Activated CD8-positive, alpha-beta memory T cell treated with anti-CD3 and anti-CD28 coated beads for 48 hours (primary cell): ENCODE measurements at regions not wholly inside any gene's neighbourhood (a gene's known extent, or its start where the extent isn't known, plus 50 kb on each side); places are given as distances from the start of the nearest gene placed in this dataset.

ENCODE experiments used
- DNase-seq, 3 experiments: peaks; one replicate each; pipeline ENCODE4 v3.0.0-alpha.2; 2020; ENCODE audit warnings: low read depth in 2 of 3, low spot score in 2 of 3

DNA sequence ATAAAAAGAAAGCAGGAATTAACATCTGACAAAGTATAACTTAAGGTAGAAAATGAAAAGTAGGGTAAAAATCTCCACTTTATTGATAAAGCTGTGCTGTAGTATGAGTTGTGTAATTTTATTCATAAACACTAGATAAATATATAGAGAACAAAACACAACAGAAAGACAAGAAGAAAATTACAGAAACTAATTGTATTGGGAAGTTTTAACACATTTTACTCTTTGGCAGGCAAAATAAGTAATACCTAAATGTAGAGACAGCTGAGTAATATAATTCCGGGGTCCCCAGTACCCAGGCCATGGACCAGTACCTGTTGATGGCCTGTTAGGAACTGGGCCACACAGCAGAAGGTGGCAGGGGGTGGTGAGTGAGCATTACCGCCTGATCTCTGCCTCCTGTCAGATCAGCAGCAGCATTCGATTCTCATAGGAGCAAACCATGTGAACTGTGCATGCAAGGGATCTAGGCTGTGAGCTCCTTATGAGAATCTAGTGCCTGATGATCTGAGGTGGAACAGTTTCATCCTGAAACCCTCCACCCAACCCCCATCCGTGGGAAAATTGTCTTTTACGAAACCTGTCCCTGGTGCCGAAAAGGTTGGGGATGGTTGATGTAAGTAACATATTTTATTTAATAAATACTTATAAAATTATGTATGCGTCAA, 84.4 kb upstream of the ETV6 start:
- DNase-seq = no peak

DNA sequence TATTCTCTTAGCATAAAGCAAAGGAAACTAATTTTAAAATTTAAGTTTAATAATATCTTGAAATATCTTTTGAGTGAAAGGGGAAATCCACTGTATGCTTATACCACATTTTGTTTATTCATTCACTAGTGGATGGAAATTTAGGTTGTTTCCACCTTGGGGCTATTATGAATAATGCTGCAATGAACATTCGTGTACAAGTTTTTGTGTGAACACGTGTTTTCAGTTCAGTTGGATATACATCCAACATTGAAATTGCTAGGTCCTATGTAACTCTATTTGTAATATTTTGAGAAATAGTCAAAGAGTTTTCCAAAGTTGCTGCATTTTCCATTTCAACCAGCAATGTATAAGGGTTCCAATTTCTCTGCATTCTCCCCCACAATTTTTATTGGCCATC, 83.7 kb upstream of the ETV6 start:
- DNase-seq = no peak

GRCh38 chr12:11568155-11568761, 81.2 kb upstream of the ETV6 start:
- no peak for DNase-seq

DNA sequence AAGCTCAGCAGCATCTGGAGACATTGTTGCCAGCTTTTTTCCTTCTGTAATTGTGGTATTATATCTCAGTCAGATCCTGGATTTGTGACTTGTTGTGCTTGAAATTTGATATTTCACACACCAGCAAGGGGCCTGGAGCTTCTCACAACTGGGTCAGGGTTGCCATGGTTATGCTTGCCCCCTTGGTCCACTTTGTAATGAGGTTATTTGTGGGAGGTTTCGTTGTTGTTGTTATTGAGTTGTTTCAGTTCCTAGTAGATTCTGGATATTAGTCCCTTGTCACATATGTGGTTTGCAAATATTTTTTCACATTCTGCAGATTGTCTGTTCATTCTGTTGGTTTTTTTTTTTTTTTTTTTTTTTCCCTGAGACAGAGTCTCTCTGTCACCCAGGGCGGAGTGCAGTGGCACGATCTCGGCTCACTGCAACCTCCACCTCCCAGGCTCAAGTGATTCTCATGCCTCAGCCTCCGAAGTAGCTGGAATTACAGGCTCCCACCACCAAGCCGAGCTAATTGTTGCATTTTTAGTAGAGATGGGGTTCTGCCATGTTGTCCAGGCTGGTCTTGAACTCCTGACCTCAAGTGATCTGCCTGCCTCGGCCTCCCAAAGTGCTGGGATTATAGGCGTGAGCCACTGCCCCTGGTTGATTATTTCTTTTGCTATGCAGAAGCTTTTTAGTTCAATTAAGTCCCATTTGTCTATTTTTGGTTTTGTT, 80.6 kb upstream of the ETV6 start:
- no peak for DNase-seq

GRCh38 chr12:11569716-11570115, 79.8 kb upstream of the ETV6 start:
- no peak for DNase-seq

DNA sequence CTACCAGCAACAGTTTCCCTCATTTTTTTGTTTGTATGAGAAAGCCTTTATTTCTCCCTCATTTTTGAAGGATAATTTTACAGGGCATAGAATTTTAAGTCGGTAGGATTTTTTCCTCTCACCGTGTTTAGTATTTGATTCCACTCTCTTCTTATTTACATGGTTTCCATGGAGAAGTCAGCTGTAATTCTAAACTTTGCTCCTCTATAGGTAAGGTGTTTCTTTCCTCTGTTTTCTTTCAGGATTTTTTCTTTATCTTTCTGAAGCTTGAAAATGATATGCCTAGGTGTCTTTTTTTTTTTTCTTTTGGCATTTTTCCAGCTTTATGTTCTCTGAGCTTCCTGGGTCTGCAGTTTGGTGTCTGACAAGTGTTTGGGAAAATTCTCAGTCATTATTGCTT, 75.6 kb upstream of the ETV6 start:
- DNase-seq = no peak

DNA sequence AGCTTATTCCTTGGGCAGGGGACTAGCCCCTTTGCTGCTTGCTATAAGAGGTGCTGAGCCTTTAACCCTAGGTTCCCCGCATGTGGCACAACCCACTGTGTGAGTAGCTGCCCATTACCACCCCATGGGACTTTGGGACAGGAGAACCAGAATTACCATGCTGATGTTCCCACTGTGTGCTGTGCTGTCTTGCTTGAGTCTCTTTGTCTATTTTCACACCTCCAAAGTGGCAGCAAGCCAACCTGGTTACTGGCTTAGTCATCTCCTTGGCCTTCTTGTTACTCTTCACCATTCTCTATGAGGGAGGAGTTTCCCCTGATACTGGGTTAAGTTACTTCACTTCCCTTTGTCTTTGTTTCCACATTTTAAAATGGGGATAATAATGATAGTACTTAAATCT, 73.4 kb upstream of the ETV6 start:
- DNase-seq = no peak

DNA sequence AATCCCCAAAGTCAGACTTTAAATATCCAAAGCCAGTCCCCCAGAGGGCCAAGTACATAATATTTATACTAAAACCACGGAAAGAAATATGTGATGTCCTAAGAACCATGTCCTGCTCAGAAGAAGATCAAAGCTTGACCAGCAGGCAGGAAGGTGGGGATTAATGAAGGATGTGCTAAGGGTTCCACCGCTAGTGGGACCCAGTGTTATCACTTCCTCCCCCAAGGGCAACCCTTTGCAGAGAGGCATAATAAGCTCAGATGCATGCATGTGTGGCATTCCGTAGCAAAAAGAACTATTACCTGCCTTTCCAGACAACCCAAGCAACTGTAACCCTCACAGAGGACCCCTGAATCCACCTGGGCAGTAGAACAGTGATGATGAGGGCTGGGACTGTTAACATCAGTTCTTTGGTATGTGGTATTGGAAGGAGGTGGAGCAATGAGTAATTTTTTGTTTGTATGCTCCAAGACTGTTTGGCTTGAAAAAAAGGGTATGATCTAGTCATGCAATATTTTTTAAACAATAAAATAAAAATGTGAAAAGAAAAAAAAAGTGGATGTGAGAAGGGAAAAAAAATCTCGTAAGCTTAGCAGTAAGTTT, 71.7 kb upstream of the ETV6 start:
- DNase-seq = no peak

DNA sequence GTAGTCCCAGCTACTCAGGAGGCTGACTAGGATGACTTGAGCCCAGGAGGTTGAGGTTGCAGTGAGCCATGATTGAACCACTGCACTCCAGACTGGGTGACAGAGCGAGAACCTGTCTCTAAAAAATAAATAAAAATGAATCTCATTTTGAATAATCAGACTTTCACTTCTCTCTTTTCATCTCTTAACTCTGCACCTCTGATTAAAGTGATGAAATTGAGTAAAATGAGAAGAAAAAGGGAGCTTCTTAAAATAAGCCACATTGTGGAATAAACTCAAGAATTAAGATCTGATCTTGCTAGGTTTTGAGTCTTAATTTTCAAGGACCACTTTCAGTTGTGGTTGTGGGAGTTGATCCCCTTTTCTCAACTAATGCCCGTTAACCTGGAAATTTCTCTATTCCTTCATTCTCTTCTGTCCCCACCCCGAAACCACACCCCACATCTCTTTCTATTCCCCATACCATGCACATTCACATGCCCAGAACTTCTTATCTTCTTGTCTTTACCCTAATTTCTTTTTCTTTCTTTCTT, 70.9 kb upstream of the ETV6 start:
- no peak for DNase-seq

DNA sequence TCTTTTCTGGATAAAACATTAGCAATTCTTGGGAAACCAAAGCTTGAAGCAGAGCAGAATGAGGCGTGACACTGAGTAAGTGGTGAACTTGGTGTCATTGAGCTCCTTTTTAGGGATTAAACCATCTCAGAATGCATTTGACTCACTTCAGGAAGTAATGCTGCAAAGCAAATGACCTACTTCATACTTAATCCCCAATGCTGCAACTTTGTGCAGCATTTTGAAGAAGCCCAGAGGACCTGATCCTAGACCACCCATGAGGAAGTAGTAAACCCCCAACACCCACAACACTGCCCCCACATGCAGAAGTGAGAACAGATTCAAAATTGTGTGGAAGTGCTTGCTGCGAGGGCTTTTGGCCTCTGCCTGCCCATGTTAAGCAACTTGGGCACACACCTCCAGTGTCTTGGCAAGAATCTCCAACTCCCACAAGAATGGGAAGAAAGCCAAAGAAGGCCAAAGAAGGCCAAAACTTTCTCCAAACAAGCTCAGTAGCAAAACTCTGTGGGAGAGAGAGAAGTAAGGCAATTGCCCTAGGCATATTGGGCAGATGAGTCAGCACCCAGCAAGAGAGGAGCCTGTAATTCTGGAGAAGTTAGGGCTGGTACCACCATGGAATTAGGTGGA, 69.2 kb upstream of the ETV6 start:
- DNase-seq = no peak

DNA sequence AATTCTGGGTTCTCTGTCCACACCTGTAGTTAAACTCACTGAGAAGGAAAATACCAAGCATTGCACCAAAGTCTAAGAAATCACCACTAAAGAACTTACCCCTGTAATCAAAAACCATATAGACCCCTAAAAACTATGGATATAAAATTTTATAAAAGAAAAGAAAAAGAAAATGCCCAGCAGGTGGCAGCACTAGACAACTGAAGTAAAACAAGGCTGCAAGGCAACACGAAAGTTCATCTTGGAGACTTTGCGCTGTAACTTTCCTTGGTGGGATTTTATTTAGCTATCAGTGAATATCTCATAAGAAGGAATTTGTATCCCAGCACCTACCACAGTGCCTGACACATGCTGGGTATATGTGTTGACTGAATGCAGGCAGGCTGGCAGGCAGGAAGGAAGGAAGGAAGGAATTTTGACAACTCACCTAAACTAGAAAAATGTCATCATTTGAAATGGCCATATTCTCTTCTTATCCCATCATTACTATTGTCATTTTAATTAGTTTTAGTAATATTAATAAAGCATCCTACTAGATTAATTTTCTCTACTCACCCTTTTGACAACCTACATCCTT, 68.2 kb upstream of the ETV6 start:
- DNase-seq = peak in 2 of 3 experiments; percentile 25 to 58

- DNase-seq = no peak
Observed at GRCh38 chr12:11584221-11584855, 65.1 kb upstream of the ETV6 start.

DNA sequence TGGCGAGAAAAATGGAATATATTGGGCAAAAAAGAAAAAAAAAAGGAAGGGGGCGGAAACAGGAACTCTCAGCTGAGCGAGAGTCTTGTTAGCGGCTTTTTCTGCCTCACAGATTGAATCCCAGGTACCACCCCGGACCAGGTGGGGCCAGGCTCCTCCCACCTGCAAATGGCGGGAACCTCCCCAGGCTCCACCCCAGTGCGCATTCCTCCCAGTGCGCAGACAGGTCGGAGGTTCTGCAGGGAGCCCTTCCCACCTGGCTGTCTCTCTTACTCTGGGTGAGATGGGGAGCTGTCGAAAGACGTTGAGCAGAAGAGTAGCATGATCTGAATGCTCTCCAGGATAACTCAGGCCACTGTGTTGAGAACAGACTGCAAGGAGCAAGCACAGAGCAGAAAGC, 57.0 kb upstream of the ETV6 start:
- no peak for DNase-seq

- no peak for DNase-seq
Observed at GRCh38 chr12:11593013-11593412, 56.5 kb upstream of the ETV6 start.

GRCh38 chr12:11595080-11595479, 54.4 kb upstream of the ETV6 start:
- no peak for DNase-seq

DNA sequence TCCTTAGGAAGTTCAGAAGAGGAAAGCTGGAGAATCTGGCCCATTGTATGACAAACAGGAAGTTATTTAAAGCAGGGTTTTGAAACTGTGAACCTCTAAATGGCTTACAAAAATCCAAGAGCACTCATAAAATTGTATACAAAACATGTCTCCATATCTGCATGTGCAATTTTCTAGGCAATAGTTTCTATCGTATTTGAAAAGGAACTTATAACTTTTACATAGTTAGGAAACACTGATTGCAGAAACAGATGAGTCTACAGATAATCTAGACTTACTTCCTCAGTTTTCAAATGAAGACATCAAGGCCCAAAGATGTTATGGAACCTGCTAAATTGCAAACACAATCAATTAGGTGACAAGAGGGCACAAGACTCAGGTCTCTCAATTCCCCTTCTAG, 53.3 kb upstream of the ETV6 start:
- DNase-seq = no peak

DNA sequence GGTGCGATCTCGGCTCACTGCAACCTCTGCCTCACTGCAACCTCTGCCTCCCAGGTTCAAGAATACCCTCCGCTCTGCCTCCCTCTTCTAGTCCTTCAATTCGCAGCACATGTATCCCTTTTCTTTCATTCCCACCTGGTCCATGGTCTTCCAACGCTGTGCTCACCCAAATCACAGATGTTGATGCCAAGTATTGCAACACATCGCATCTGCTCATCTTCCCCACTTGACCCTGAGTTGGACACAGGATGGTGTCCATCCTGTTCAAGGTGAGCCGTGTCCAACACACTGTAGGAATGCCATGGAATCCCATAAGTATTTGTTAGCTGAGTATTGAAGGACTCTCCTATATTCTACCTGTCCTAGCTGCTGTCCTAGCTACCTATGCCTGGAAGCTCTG, 50.6 kb upstream of the ETV6 start:
- DNase-seq = no peak
